Inferior parietal cortex (tissue), 1 donor: ENCODE measurements at regions not wholly inside any gene's neighbourhood (a gene's known extent, or its start where the extent isn't known, plus 50 kb on each side); places are given as distances from the start of the nearest gene placed in this dataset.

Experiments
- DNase-seq: peaks from one replicate; pipeline ENCODE4 v3.0.0-alpha.2; 2016; ENCODE audit errors: extremely low spot score

GRCh38 chr2:8615252-8615575 lies 66.6 kb upstream of the ID2 start:
- no peak for DNase-seq

GRCh38 chr2:8615576-8616281 lies 66.1 kb upstream of the ID2 start:
- DNase-seq = no peak

- DNase-seq = no peak
Observed at GRCh38 chr2:8617048-8617447, 64.8 kb upstream of the ID2 start.

- DNase-seq = no peak
Observed at GRCh38 chr2:8617590-8617989, 64.3 kb upstream of the ID2 start.

- no peak for DNase-seq
Observed at GRCh38 chr2:8619071-8619470, 62.8 kb upstream of the ID2 start.

GRCh38 chr2:8620611-8621382 lies 61.1 kb upstream of the ID2 start:
- no peak for DNase-seq

GRCh38 chr2:8622199-8622911 lies 59.5 kb upstream of the ID2 start:
- DNase-seq = no peak

GRCh38 chr2:8622924-8623465 lies 58.9 kb upstream of the ID2 start:
- no peak for DNase-seq

- no peak for DNase-seq
Observed at GRCh38 chr2:8623576-8623957, 58.3 kb upstream of the ID2 start.

GRCh38 chr2:8623958-8624591 lies 57.8 kb upstream of the ID2 start:
- no peak for DNase-seq

GRCh38 chr2:8624855-8625398 lies 56.9 kb upstream of the ID2 start:
- DNase-seq = no peak

GRCh38 chr2:8625399-8626300 lies 56.2 kb upstream of the ID2 start:
- DNase-seq = no peak

- DNase-seq = no peak
Observed at GRCh38 chr2:8626572-8626971, 55.3 kb upstream of the ID2 start.

- no peak for DNase-seq
Observed at GRCh38 chr2:8627019-8627691, 54.7 kb upstream of the ID2 start.

GRCh38 chr2:8627692-8628085 lies 54.2 kb upstream of the ID2 start:
- no peak for DNase-seq

- DNase-seq = no peak
Observed at GRCh38 chr2:8628179-8628865, 53.5 kb upstream of the ID2 start.

GRCh38 chr2:8628866-8629209 lies 53.0 kb upstream of the ID2 start:
- no peak for DNase-seq

- no peak for DNase-seq
Observed at GRCh38 chr2:8629402-8629801, 52.5 kb upstream of the ID2 start.

- no peak for DNase-seq
Observed at GRCh38 chr2:8630676-8631464, 51.0 kb upstream of the ID2 start.
